ENCODE measurements at regions not wholly inside any gene's neighbourhood (a gene's known extent, or its start where the extent isn't known, plus 50 kb on each side); places are given as distances from the start of the nearest gene placed in this dataset.

DNA sequence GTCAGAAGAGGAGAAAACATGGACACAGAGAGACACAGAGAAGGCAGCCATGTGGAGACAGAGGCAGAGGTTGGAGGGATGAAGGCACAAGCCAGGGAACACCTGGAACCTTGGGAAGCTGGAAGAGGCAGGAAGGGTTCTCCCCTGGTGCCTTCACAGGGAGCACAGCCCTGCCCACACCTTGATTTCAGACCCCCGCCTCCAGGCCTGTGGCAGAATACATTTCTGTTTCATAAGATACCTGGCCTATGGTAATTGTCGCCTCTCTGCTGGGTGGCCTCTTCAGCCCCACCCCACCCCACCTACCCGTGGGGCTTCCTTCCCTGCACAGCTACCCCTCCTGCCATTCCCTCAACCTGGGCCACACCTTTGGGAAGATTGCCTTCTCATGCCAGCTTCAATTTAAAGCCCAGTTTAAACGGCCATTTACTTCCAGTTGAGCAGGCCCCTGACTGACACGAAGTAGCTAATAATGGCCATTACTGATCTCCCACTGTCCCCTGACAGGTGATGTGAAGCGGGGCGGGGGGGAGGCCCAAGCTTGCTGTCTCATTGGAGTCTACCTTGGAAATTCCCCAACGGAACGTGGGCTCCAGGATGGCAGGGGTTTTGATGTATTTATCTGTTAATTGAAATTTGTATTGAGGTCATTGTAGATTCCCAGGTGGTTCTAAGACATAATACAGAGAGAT lies 291.7 kb upstream of the FOXF1 start:
- no peak for TF ChIP-seq CTCF (IDR thresholded peaks at IDR 0.05; ENCODE audit: extremely low read depth, missing control alignments)
- DNase-seq (ENCODE audit: low spot score), result no peak

- DNase-seq (ENCODE audit: low spot score), result no peak
- TF ChIP-seq CTCF (IDR thresholded peaks at IDR 0.05; ENCODE audit: extremely low read depth, missing control alignments), result no peak
These were observed 290.5 kb upstream of the FOXF1 start for GRCh38 chr16:86219655-86220445.

GRCh38 chr16:86220561-86220960 lies 289.8 kb upstream of the FOXF1 start:
- TF ChIP-seq CTCF (IDR thresholded peaks at IDR 0.05; ENCODE audit: extremely low read depth, missing control alignments), result no peak
- DNase-seq (ENCODE audit: low spot score), result no peak

GRCh38 chr16:86221085-86221484 lies 289.2 kb upstream of the FOXF1 start:
- no peak for DNase-seq (ENCODE audit: low spot score)
- no peak for TF ChIP-seq CTCF (IDR thresholded peaks at IDR 0.05; ENCODE audit: extremely low read depth, missing control alignments)

- DNase-seq (ENCODE audit: low spot score), result no peak
- TF ChIP-seq CTCF (IDR thresholded peaks at IDR 0.05; ENCODE audit: extremely low read depth, missing control alignments), result no peak
These were observed 287.8 kb upstream of the FOXF1 start for GRCh38 chr16:86222547-86222946.

DNA sequence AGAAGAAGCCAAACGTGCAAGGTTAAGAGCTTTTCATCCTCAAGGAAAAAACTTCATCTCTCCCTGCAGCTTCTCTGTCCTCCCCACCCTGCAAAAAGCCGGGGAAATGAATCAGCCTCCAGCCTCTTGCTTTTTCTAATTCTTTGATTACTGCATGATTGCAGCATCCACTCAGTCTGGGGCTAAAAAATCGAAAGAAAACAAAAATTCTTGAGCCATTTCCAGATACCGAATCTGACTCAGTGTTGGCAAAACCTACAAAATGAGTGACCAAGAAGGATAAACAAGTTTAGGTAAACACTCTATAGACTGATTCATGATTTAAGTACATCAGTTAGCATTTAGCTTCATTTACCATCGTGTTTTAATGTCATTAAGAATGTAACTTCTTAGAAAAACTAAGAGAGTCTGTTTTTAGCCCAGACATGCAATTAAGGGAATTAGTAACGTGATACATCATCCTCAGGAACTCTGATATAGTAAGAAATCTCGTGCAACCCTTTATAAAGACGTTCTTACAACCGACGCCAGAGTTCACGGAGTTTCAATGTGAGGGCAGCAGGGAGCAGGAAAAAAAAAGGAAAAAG lies 287.3 kb upstream of the FOXF1 start:
- TF ChIP-seq CTCF (IDR thresholded peaks at IDR 0.05; ENCODE audit: extremely low read depth, missing control alignments), result no peak
- DNase-seq (ENCODE audit: low spot score), result no peak

GRCh38 chr16:86224126-86224525 lies 286.2 kb upstream of the FOXF1 start:
- TF ChIP-seq CTCF (IDR thresholded peaks at IDR 0.05; ENCODE audit: extremely low read depth, missing control alignments), result no peak
- no peak for DNase-seq (ENCODE audit: low spot score)
